ENCODE measurements at regions not wholly inside any gene's neighbourhood (a gene's known extent, or its start where the extent isn't known, plus 50 kb on each side); places are given as distances from the start of the nearest gene placed in this dataset.

- no peak for DNase-seq (ENCODE audit: low spot score)
These were observed 79.1 kb downstream of the INHBB start for GRCh38 chr2:120425014-120425413.

GRCh38 chr2:120428748-120429147 is 82.8 kb downstream of the INHBB start:
- DNase-seq (ENCODE audit: low spot score): no peak

GRCh38 chr2:120429586-120430500 is 83.9 kb downstream of the INHBB start:
- no peak for DNase-seq (ENCODE audit: low spot score)

- no peak for DNase-seq (ENCODE audit: low spot score)
These were observed 84.5 kb downstream of the INHBB start for GRCh38 chr2:120430501-120430830.

GRCh38 chr2:120430957-120431356 is 85.0 kb downstream of the INHBB start:
- DNase-seq (ENCODE audit: low spot score): no peak

- no peak for DNase-seq (ENCODE audit: low spot score)
These were observed 85.7 kb downstream of the INHBB start for GRCh38 chr2:120431386-120432292.

GRCh38 chr2:120432293-120432975 is 86.5 kb downstream of the INHBB start:
- DNase-seq (ENCODE audit: low spot score): no peak

- DNase-seq (ENCODE audit: low spot score): no peak
These were observed 87.3 kb downstream of the INHBB start for GRCh38 chr2:120432976-120433815.

- DNase-seq (ENCODE audit: low spot score): no peak
These were observed 87.9 kb downstream of the INHBB start for GRCh38 chr2:120433816-120434290.

- no peak for DNase-seq (ENCODE audit: low spot score)
These were observed 88.8 kb downstream of the INHBB start for GRCh38 chr2:120434492-120435308.

GRCh38 chr2:120435671-120436459 is 89.9 kb downstream of the INHBB start:
- DNase-seq (ENCODE audit: low spot score): no peak

GRCh38 chr2:120436460-120436739 is 90.5 kb downstream of the INHBB start:
- no peak for DNase-seq (ENCODE audit: low spot score)

- peak; percentile 43 for DNase-seq (ENCODE audit: low spot score)
These were observed 91.1 kb downstream of the INHBB start for GRCh38 chr2:120436885-120437603.

GRCh38 chr2:120437604-120438000 is 91.7 kb downstream of the INHBB start:
- DNase-seq (ENCODE audit: low spot score): no peak

GRCh38 chr2:120438301-120439066 is 92.5 kb downstream of the INHBB start:
- no peak for DNase-seq (ENCODE audit: low spot score)

GRCh38 chr2:120439067-120439368 is 93.1 kb downstream of the INHBB start:
- DNase-seq (ENCODE audit: low spot score): no peak

- no peak for DNase-seq (ENCODE audit: low spot score)
These were observed 93.9 kb downstream of the INHBB start for GRCh38 chr2:120439637-120440384.
